Epithelial cell of esophagus (primary cell): ENCODE measurements at regions not wholly inside any gene's neighbourhood (a gene's known extent, or its start where the extent isn't known, plus 50 kb on each side); places are given as distances from the start of the nearest gene placed in this dataset.
A peak's percentile ranks its signal among the peaks of the same experiment; 100 is the strongest.

Experiments used
- DNase-seq: peaks from one replicate; pipeline ENCODE4 v3.0.0; 2010; ENCODE audit warnings: low read depth
- H3K4me3 ChIP-seq: 2 replicates; pipeline ENCODE4 v1.5.1; 2011; ENCODE audit warnings: mild to moderate bottlenecking, low read length, control low read depth
- TF ChIP-seq, protein P1 (sequence below): IDR thresholded peaks from 2 replicates; pipeline ENCODE4 v1.5.1; 2011; ENCODE audit warnings: low read depth, mild to moderate bottlenecking, low read length, control low read depth, inconsistent platforms; ENCODE audit not compliant: insufficient read depth; ENCODE audit errors: missing control alignments

DNA sequence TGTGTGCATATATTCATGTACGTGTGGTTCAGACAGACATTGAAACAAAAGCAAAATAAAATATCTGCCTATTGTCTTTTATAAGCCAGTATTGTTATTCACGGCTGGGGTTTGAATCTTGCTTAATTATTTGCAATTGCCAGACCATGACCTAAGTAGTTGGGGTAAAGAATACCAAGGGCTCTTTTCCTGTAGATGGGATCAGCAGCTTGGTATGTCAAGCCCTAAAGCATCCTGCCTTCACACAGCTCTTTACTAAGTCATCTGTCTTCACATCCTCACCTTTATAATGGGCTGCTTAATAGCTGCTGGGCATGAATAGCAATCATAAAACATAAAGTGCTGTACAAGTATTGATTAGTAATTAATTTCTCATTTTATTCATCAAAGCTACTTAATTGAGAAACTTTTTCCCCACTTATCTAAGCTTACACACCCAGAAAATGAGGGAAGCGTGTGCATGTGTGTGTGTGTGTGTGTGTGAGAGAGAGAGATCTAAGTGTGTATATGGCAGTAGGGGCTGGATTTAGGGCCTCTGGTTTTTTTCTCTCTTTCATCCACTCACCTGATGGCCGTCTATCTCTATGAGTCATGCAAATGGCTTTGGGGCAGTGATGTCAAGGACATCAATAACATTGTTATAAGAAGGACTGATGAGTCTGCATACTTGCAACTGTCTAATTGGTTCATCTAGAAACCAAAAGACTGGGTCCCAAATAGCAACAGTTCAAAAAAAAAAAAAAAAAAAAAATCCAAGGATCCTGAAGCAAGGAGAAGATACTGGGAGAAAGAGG, 244.1 kb upstream of the TNP1 start:
- no peak overlapping the region for H3K4me3 ChIP-seq
- peak; percentile 85 for DNase-seq
- TF ChIP-seq, protein P1, sequence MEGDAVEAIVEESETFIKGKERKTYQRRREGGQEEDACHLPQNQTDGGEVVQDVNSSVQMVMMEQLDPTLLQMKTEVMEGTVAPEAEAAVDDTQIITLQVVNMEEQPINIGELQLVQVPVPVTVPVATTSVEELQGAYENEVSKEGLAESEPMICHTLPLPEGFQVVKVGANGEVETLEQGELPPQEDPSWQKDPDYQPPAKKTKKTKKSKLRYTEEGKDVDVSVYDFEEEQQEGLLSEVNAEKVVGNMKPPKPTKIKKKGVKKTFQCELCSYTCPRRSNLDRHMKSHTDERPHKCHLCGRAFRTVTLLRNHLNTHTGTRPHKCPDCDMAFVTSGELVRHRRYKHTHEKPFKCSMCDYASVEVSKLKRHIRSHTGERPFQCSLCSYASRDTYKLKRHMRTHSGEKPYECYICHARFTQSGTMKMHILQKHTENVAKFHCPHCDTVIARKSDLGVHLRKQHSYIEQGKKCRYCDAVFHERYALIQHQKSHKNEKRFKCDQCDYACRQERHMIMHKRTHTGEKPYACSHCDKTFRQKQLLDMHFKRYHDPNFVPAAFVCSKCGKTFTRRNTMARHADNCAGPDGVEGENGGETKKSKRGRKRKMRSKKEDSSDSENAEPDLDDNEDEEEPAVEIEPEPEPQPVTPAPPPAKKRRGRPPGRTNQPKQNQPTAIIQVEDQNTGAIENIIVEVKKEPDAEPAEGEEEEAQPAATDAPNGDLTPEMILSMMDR: no peak

DNA sequence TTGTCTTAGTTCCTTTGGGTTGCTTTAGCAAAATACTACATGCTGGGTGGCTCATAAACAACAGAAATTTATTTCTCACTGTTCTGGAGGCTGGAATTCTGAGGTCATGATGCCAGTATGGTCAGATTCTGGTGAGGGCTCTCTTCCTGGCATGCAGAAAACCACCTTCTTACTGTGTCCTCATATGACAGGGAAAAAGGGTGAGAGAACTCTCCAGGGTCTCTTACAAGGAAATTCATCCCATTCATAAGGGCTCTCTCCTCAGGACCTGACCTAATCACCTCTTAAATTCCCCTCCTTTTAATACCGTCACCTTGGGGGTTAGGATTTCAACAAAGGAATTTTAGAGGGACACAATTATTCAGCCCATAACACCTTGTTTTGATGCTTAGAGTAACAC, 243.1 kb upstream of the TNP1 start:
- TF ChIP-seq, protein P1: no peak
- DNase-seq: no peak
- H3K4me3 ChIP-seq: no peak overlapping the region

DNA sequence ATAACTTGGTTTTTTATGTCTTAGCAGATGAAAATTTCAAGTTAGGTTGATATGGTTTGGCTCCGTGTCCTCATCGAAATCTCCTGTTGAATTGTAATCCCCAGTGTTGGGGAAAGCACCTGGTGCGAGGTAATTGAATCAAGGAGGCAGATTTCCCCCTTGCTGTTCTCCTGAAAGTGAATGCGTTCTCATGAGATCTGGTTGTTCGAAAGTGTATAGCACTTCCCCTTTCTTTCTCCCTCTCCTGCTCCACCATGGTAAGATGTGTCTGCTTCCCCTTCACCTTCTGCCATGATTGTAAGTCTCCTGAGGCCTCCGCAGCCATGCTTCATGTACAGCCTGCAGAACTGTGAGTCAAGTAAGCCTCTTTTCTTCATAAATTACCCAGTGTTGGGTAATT, 242.1 kb upstream of the TNP1 start:
- TF ChIP-seq, protein P1: no peak
- DNase-seq: no peak
- H3K4me3 ChIP-seq: no peak overlapping the region

DNA sequence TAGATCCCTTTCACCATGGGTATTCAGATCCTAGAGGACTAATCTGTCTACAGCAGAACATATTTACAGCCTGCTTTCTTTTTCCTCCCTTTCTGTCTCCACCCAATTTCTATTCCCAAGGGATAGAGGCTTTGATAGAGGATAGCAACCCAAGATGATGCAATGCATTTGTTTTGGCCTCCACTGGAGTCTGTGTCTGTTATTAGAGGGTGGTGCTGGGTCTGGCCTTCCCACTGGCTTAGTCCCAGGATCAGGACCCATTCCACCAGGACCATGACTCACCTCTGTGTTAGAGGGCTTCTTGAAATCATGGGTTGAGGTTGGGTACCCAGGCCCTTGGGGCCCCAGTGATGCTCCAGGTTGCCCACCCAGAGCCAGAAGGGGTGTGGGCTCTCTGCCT, 239.7 kb upstream of the TNP1 start:
- no peak overlapping the region for H3K4me3 ChIP-seq
- TF ChIP-seq, protein P1: no peak
- no peak for DNase-seq

DNA sequence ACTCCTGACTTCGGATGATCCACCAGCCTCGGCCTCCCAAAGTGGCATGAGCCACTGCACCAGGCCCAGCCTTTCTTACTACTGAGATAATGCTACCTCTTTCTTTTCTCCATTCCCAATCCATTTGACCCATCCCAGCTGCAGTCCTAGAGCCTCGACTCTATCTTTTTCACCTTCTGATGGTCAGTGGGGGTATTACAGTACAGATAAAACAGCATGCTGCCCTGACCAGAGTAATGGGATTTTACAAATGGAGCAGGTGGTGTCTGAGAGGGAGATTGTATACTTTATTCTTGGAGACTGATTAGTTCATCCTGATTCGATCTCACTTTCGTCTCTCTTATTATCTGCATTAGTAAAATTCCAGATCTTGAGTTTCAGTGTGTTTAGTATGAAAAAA, 238.6 kb upstream of the TNP1 start:
- DNase-seq: no peak
- H3K4me3 ChIP-seq: no peak overlapping the region
- TF ChIP-seq, protein P1: no peak

DNA sequence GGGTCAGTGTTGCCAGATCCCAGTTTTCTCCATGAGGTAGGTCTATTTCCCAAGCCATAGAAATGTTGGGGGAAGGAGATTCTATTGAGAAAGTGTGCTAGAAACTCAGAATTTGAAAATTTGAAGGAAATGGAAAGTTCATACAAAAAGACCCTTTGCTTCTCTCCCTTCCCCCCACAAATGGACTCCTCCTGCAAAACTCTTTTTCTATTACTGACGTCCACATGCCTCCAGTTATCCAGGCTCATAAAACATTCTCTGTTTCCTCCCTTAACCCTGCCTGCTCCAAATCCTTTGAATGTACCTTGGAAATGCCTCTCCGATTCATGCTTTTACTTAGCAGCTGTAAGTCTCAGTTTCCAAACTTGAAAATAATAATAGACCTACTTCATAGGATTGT, 237.5 kb upstream of the TNP1 start:
- TF ChIP-seq, protein P1: no peak
- DNase-seq: no peak

More for the DNA sequence above, 237.5 kb upstream of the TNP1 start:
- no peak overlapping the region for H3K4me3 ChIP-seq
